HepG2 (cell line): ENCODE measurements at regions not wholly inside any gene's neighbourhood (a gene's known extent, or its start where the extent isn't known, plus 50 kb on each side); places are given as distances from the start of the nearest gene placed in this dataset.

Experiments
- ATM ChIP-seq: fragments of 450-650 bp; IDR thresholded peaks from 2 replicates; pipeline ENCODE4 v1.7.1; 2017; ENCODE audit warnings: mild to moderate bottlenecking, borderline replicate concordance
- DMTF1 ChIP-seq: sonication (generic); formaldehyde crosslinking; IDR thresholded peaks from 2 replicates; pipeline ENCODE4 v1.4.0; 2020; ENCODE audit warnings: mild to moderate bottlenecking, missing genetic modification reagents
- POLR2AphosphoS5 ChIP-seq: IDR thresholded peaks from 2 replicates; pipeline ENCODE4 v1.6.1; 2012; ENCODE audit warnings: low read depth, low read length
- PRDM15 ChIP-seq: sonication (generic); formaldehyde crosslinking; IDR thresholded peaks from 2 replicates; pipeline ENCODE4 v1.4.0; 2020; ENCODE audit warnings: missing genetic modification reagents
- THAP9 ChIP-seq: sonication (generic); formaldehyde crosslinking; IDR thresholded peaks from 2 replicates; pipeline ENCODE4; 2020; ENCODE audit warnings: missing genetic modification reagents, mild to moderate bottlenecking, borderline replicate concordance
- TMF1 ChIP-seq: sonication (generic); formaldehyde crosslinking; IDR thresholded peaks from 2 replicates; pipeline ENCODE4 v1.8.1; 2022; ENCODE audit warnings: low read depth, missing genetic modification reagents
- ZFP1 ChIP-seq: IDR thresholded peaks from 2 replicates; pipeline ENCODE4 v1.6.1; 2016
- ZKSCAN5 ChIP-seq: sonication (generic); formaldehyde crosslinking; IDR thresholded peaks from 2 replicates; pipeline ENCODE4 v1.5.1; 2020; ENCODE audit warnings: mild to moderate bottlenecking, missing genetic modification reagents
- ZNF142 ChIP-seq: sonication (generic); formaldehyde crosslinking; IDR thresholded peaks from 2 replicates; pipeline ENCODE4 v1.4.0; 2020; ENCODE audit warnings: missing genetic modification reagents
- ZNF143 ChIP-seq: sonication (generic); formaldehyde crosslinking; IDR thresholded peaks from 2 replicates; pipeline ENCODE4 v1.4.0; 2020; ENCODE audit warnings: missing genetic modification reagents
- ZNF362 ChIP-seq: sonication (generic); formaldehyde crosslinking; IDR thresholded peaks from 2 replicates; pipeline ENCODE4 v1.4.0; 2020; ENCODE audit warnings: missing genetic modification reagents, mild to moderate bottlenecking, borderline replicate concordance
- ZNF598 ChIP-seq: sonication (generic); formaldehyde crosslinking; IDR thresholded peaks from 2 replicates; pipeline ENCODE4 v1.5.1; 2020; ENCODE audit warnings: mild to moderate bottlenecking, missing genetic modification reagents, borderline replicate concordance
- ZNF644 ChIP-seq: IDR thresholded peaks from 2 replicates; pipeline ENCODE4 v1.6.1; 2016; ENCODE audit warnings: low read depth

- TF ChIP-seq ZNF362 (CRISPR knock-in tag) (peak; percentile 91), POLR2AphosphoS5 (peak; percentile 62; the same call in 1 of the 2 replicates), ZNF143 (CRISPR knock-in tag) (0 out of 2 replicates have a peak, but pooled peaks have one; percentile 39), THAP9 (CRISPR knock-in tag) (no peak), TMF1 (CRISPR knock-in tag) (no peak), ZKSCAN5 (CRISPR knock-in tag) (0 out of 2 replicates have a peak, but pooled peaks have one; percentile 59), ZNF142 (CRISPR knock-in tag) (0 out of 2 replicates have a peak, but pooled peaks have one; percentile 30), ZFP1 (peak; percentile 95), ATM (no peak), ZNF644 (CRISPR knock-in tag) (peak; percentile 94), ZNF598 (CRISPR knock-in tag) (no peak), DMTF1 (no peak), PRDM15 (CRISPR knock-in tag) (no peak)
Measured at GRCh38 chr14:54138354-54139038, 181.9 kb upstream of the BMP4 start (continued).
